ENCODE measurements at regions not wholly inside any gene's neighbourhood (a gene's known extent, or its start where the extent isn't known, plus 50 kb on each side); places are given as distances from the start of the nearest gene placed in this dataset.

GRCh38 chr2:173491418-173491817 is 136.7 kb downstream of the CDCA7 start:
- DNase-seq = no peak
- H3K9me3 ChIP-seq (ENCODE audit: control insufficient read depth in 2 of 2, insufficient read depth in 1 of 2, low read depth in 1 of 2, low read length in 1 of 2) = no peaks in the 10 kb centered on the region
- H3K36me3 ChIP-seq (ENCODE audit: control insufficient read depth in 3 of 3, insufficient read depth in 2 of 3, low read depth in 1 of 3, low read length in 3 of 3) = no peaks in the 10 kb centered on the region
- no peak overlapping the region for H3K4me3 ChIP-seq (ENCODE audit: low read depth in 1 of 3, low read length in 3 of 3)
- peak; percentile 36 for FAIRE-seq
- no peaks in the 10 kb centered on the region for H3K4me1 ChIP-seq (ENCODE audit: control insufficient read depth in 3 of 3, insufficient read depth in 2 of 3, low read depth in 1 of 3, low read length in 2 of 3)
- H3K27ac ChIP-seq (ENCODE audit: low read depth in 1 of 3, low read length in 2 of 3) = no peak overlapping the region
- H3K27me3 ChIP-seq (ENCODE audit: control insufficient read depth in 3 of 3, insufficient read depth in 3 of 3, low read length in 3 of 3) = no peaks in the 10 kb centered on the region
- 87 to 91% (median 89%) methylated on average over 4 of the region's 4 CpGs for WGBS, 3 donors

- H3K9me3 ChIP-seq (ENCODE audit: control insufficient read depth in 2 of 2, insufficient read depth in 1 of 2, low read depth in 1 of 2, low read length in 1 of 2) = peaks cover 0 to 4% of the 10 kb centered on the region in 2 donors
- DNase-seq (no peak), FAIRE-seq (no peak)
- no peak overlapping the region for H3K4me3 ChIP-seq (ENCODE audit: low read depth in 1 of 3, low read length in 3 of 3)
- 96 to 98% (median 96%) methylated on average over 2 of the region's 2 CpGs for WGBS, 3 donors
- H3K27me3 ChIP-seq (ENCODE audit: control insufficient read depth in 3 of 3, insufficient read depth in 3 of 3, low read length in 3 of 3) = no peaks in the 10 kb centered on the region
- no peak overlapping the region for H3K27ac ChIP-seq (ENCODE audit: low read depth in 1 of 3, low read length in 2 of 3)
- H3K36me3 ChIP-seq (ENCODE audit: control insufficient read depth in 3 of 3, insufficient read depth in 2 of 3, low read depth in 1 of 3, low read length in 3 of 3) = no peaks in the 10 kb centered on the region
- no peaks in the 10 kb centered on the region for H3K4me1 ChIP-seq (ENCODE audit: control insufficient read depth in 3 of 3, insufficient read depth in 2 of 3, low read depth in 1 of 3, low read length in 2 of 3)
Observed at GRCh38 chr2:173493874-173494273, 139.2 kb downstream of the CDCA7 start.

GRCh38 chr2:173496746-173497145 is 142.1 kb downstream of the CDCA7 start:
- H3K4me1 ChIP-seq (ENCODE audit: control insufficient read depth in 3 of 3, insufficient read depth in 2 of 3, low read depth in 1 of 3, low read length in 2 of 3) = no peaks in the 10 kb centered on the region
- no peaks in the 10 kb centered on the region for H3K36me3 ChIP-seq (ENCODE audit: control insufficient read depth in 3 of 3, insufficient read depth in 2 of 3, low read depth in 1 of 3, low read length in 3 of 3)
- 52 to 65% (median 54%) methylated on average over 3 of the region's 3 CpGs for WGBS, 3 donors
- H3K27ac ChIP-seq (ENCODE audit: low read depth in 1 of 3, low read length in 2 of 3) = no peak overlapping the region
- no peaks in the 10 kb centered on the region for H3K27me3 ChIP-seq (ENCODE audit: control insufficient read depth in 3 of 3, insufficient read depth in 3 of 3, low read length in 3 of 3)
- DNase-seq (no peak), FAIRE-seq (no peak)
- no peak overlapping the region for H3K4me3 ChIP-seq (ENCODE audit: low read depth in 1 of 3, low read length in 3 of 3)
- H3K9me3 ChIP-seq (ENCODE audit: control insufficient read depth in 2 of 2, insufficient read depth in 1 of 2, low read depth in 1 of 2, low read length in 1 of 2) = peaks cover 0 to 4% of the 10 kb centered on the region in 2 donors

GRCh38 chr2:173500953-173501352 is 146.3 kb downstream of the CDCA7 start:
- Histone ChIP-seq H3K27me3 (ENCODE audit: control insufficient read depth in 3 of 3, insufficient read depth in 3 of 3, low read length in 3 of 3) (no peaks in the 10 kb centered on the region), H3K27ac (ENCODE audit: low read depth in 1 of 3, low read length in 2 of 3) (no peak overlapping the region), H3K4me3 (ENCODE audit: low read depth in 1 of 3, low read length in 3 of 3) (no peak overlapping the region), H3K36me3 (ENCODE audit: control insufficient read depth in 3 of 3, insufficient read depth in 2 of 3, low read depth in 1 of 3, low read length in 3 of 3) (no peaks in the 10 kb centered on the region), H3K9me3 (ENCODE audit: control insufficient read depth in 2 of 2, insufficient read depth in 1 of 2, low read depth in 1 of 2, low read length in 1 of 2) (peaks cover 1 to 4% of the 10 kb centered on the region in 2 donors), H3K4me1 (ENCODE audit: control insufficient read depth in 3 of 3, insufficient read depth in 2 of 3, low read depth in 1 of 3, low read length in 2 of 3) (no peaks in the 10 kb centered on the region)
- FAIRE-seq (no peak), DNase-seq (no peak)
- whole genome bisulfite sequencing, 3 donors = 76 to 81% (median 79%) methylated on average over 1 of the region's 1 CpG

GRCh38 chr2:173502296-173502695 is 147.6 kb downstream of the CDCA7 start:
- no peak overlapping the region for H3K4me3 ChIP-seq (ENCODE audit: low read depth in 1 of 3, low read length in 3 of 3)
- H3K9me3 ChIP-seq (ENCODE audit: control insufficient read depth in 2 of 2, insufficient read depth in 1 of 2, low read depth in 1 of 2, low read length in 1 of 2) = peaks cover 1 to 3% of the 10 kb centered on the region in 2 donors
- H3K27ac ChIP-seq (ENCODE audit: low read depth in 1 of 3, low read length in 2 of 3) = no peak overlapping the region
- DNase-seq (no peak), FAIRE-seq (no peak)
- H3K36me3 ChIP-seq (ENCODE audit: control insufficient read depth in 3 of 3, insufficient read depth in 2 of 3, low read depth in 1 of 3, low read length in 3 of 3) = no peaks in the 10 kb centered on the region
- no peaks in the 10 kb centered on the region for H3K27me3 ChIP-seq (ENCODE audit: control insufficient read depth in 3 of 3, insufficient read depth in 3 of 3, low read length in 3 of 3)
- WGBS, 3 donors = 86 to 89% (median 87%) methylated on average over 6 of the region's 6 CpGs
- H3K4me1 ChIP-seq (ENCODE audit: control insufficient read depth in 3 of 3, insufficient read depth in 2 of 3, low read depth in 1 of 3, low read length in 2 of 3) = no peaks in the 10 kb centered on the region

GRCh38 chr2:173511357-173511756 is 156.7 kb downstream of the CDCA7 start:
- H3K27ac ChIP-seq (ENCODE audit: low read depth in 1 of 3, low read length in 2 of 3) = no peak overlapping the region
- DNase-seq (peak; percentile 6 to 7), FAIRE-seq (no peak)
- no peaks in the 10 kb centered on the region for H3K36me3 ChIP-seq (ENCODE audit: control insufficient read depth in 3 of 3, insufficient read depth in 2 of 3, low read depth in 1 of 3, low read length in 3 of 3)
- H3K4me3 ChIP-seq (ENCODE audit: low read depth in 1 of 3, low read length in 3 of 3) = no peak overlapping the region
- H3K9me3 ChIP-seq (ENCODE audit: control insufficient read depth in 2 of 2, insufficient read depth in 1 of 2, low read depth in 1 of 2, low read length in 1 of 2) = peaks cover 0 to 2% of the 10 kb centered on the region in 2 donors
- H3K4me1 ChIP-seq (ENCODE audit: control insufficient read depth in 3 of 3, insufficient read depth in 2 of 3, low read depth in 1 of 3, low read length in 2 of 3) = no peaks in the 10 kb centered on the region
- 51 to 68% (median 62%) methylated on average over 3 of the region's 3 CpGs for WGBS, 3 donors
- H3K27me3 ChIP-seq (ENCODE audit: control insufficient read depth in 3 of 3, insufficient read depth in 3 of 3, low read length in 3 of 3) = no peaks in the 10 kb centered on the region

- no peak for FAIRE-seq
- Histone ChIP-seq H3K27me3 (ENCODE audit: control insufficient read depth in 3 of 3, insufficient read depth in 3 of 3, low read length in 3 of 3) (no peaks in the 10 kb centered on the region), H3K4me3 (ENCODE audit: low read depth in 1 of 3, low read length in 3 of 3) (no peak overlapping the region), H3K27ac (ENCODE audit: low read depth in 1 of 3, low read length in 2 of 3) (no peak overlapping the region), H3K9me3 (ENCODE audit: control insufficient read depth in 2 of 2, insufficient read depth in 1 of 2, low read depth in 1 of 2, low read length in 1 of 2) (peaks cover 0 to 2% of the 10 kb centered on the region in 2 donors), H3K4me1 (ENCODE audit: control insufficient read depth in 3 of 3, insufficient read depth in 2 of 3, low read depth in 1 of 3, low read length in 2 of 3) (no peaks in the 10 kb centered on the region), H3K36me3 (ENCODE audit: control insufficient read depth in 3 of 3, insufficient read depth in 2 of 3, low read depth in 1 of 3, low read length in 3 of 3) (no peaks in the 10 kb centered on the region)
- DNase-seq = no peak
- WGBS, 3 donors = 83 to 86% (median 85%) methylated on average over 1 of the region's 1 CpG
Observed at GRCh38 chr2:173511942-173512341, 157.3 kb downstream of the CDCA7 start.

GRCh38 chr2:173513107-173513727 is 158.5 kb downstream of the CDCA7 start:
- no peak for FAIRE-seq

GRCh38 chr2:173520918-173521317 is 166.2 kb downstream of the CDCA7 start:
- no peaks in the 10 kb centered on the region for H3K27me3 ChIP-seq (ENCODE audit: control insufficient read depth in 3 of 3, insufficient read depth in 3 of 3, low read length in 3 of 3)
- no peak overlapping the region for H3K27ac ChIP-seq (ENCODE audit: low read depth in 1 of 3, low read length in 2 of 3)
- no peak overlapping the region for H3K4me3 ChIP-seq (ENCODE audit: low read depth in 1 of 3, low read length in 3 of 3)
- DNase-seq (no peak), FAIRE-seq (no peak)
- H3K9me3 ChIP-seq (ENCODE audit: control insufficient read depth in 2 of 2, insufficient read depth in 1 of 2, low read depth in 1 of 2, low read length in 1 of 2) = no peaks in the 10 kb centered on the region
- no peaks in the 10 kb centered on the region for H3K4me1 ChIP-seq (ENCODE audit: control insufficient read depth in 3 of 3, insufficient read depth in 2 of 3, low read depth in 1 of 3, low read length in 2 of 3)
- no peaks in the 10 kb centered on the region for H3K36me3 ChIP-seq (ENCODE audit: control insufficient read depth in 3 of 3, insufficient read depth in 2 of 3, low read depth in 1 of 3, low read length in 3 of 3)
- 81 to 96% (median 90%) methylated on average over 2 of the region's 2 CpGs for WGBS, 3 donors

More at GRCh38 chr2:173513107-173513727, 158.5 kb downstream of the CDCA7 start:
- H3K27ac ChIP-seq (ENCODE audit: low read depth in 1 of 3, low read length in 2 of 3) = no peak overlapping the region
- no peaks in the 10 kb centered on the region for H3K36me3 ChIP-seq (ENCODE audit: control insufficient read depth in 3 of 3, insufficient read depth in 2 of 3, low read depth in 1 of 3, low read length in 3 of 3)
- peaks cover 0 to 2% of the 10 kb centered on the region in 2 donors for H3K9me3 ChIP-seq (ENCODE audit: control insufficient read depth in 2 of 2, insufficient read depth in 1 of 2, low read depth in 1 of 2, low read length in 1 of 2)
- DNase-seq = no peak
- 74 to 79% (median 77%) methylated on average over 8 of the region's 8 CpGs for WGBS, 3 donors
- no peaks in the 10 kb centered on the region for H3K27me3 ChIP-seq (ENCODE audit: control insufficient read depth in 3 of 3, insufficient read depth in 3 of 3, low read length in 3 of 3)
- H3K4me1 ChIP-seq (ENCODE audit: control insufficient read depth in 3 of 3, insufficient read depth in 2 of 3, low read depth in 1 of 3, low read length in 2 of 3) = no peaks in the 10 kb centered on the region
- no peak overlapping the region for H3K4me3 ChIP-seq (ENCODE audit: low read depth in 1 of 3, low read length in 3 of 3)

Measured in small intestine (tissue), 7 donors.